ENCODE measurements at regions not wholly inside any gene's neighbourhood (a gene's known extent, or its start where the extent isn't known, plus 50 kb on each side); places are given as distances from the start of the nearest gene placed in this dataset.

DNA sequence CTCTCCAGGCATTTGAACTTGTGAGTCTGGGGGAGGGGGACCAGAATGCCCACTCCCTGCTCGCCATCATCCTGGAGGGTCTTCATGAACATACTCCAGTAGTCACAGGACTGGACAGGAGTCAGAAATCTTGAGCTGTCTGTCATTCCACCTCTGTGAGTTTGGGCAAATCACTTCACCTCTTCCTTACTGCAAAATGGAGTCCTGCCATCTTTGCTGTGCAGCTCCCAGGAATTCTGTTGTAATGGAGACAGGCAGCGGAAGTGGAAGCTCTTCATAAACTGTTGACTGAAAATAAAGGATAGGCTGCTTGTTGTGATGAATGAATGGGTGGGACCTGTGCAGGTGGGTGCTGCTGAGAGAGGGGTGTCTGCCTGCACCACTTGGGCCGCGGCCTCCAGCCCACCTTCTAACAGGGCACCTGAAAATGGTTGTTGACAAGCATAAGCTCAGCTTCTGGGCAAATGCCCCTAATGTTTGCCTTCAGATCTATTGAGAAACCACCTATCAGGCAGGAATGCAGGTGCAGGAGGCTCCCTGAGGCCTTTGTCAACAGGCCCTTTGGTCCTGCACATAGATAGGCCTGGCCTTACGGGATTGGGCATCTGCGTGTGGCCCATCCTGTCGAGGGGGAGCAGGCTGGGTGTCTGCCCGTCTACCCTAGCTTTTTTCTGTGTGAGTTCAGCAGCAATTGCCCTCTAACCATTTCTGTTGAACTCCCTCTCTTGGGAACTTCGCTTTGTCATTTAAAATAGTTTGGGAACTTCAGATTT lies 321.0 kb downstream of the RPS6KC1 start:
- TF ChIP-seq EP300 (IDR thresholded peaks at IDR 0.05; ENCODE audit: borderline replicate concordance) (no peak), CREB1 (IDR thresholded peaks at IDR 0.05; ENCODE audit: low read depth) (no peak), FOXM1 (IDR thresholded peaks at IDR 0.05; ENCODE audit: borderline replicate concordance, low read depth) (no peak), TAF1 (IDR thresholded peaks at IDR 0.05; ENCODE audit: low read depth) (no peak), CEBPB (IDR thresholded peaks at IDR 0.05) (no peak), MAX (IDR thresholded peaks at IDR 0.05) (no peak), TEAD4 (IDR thresholded peaks at IDR 0.05) (no peak), NFIC (IDR thresholded peaks at IDR 0.05) (no peak), YY1 (IDR thresholded peaks at IDR 0.05; ENCODE audit: low read depth) (no peak), EGR1 (IDR thresholded peaks at IDR 0.05) (no peak), ZBTB7A (IDR thresholded peaks at IDR 0.05; ENCODE audit: low read depth) (no peak)
- TF ChIP-seq, protein P1, sequence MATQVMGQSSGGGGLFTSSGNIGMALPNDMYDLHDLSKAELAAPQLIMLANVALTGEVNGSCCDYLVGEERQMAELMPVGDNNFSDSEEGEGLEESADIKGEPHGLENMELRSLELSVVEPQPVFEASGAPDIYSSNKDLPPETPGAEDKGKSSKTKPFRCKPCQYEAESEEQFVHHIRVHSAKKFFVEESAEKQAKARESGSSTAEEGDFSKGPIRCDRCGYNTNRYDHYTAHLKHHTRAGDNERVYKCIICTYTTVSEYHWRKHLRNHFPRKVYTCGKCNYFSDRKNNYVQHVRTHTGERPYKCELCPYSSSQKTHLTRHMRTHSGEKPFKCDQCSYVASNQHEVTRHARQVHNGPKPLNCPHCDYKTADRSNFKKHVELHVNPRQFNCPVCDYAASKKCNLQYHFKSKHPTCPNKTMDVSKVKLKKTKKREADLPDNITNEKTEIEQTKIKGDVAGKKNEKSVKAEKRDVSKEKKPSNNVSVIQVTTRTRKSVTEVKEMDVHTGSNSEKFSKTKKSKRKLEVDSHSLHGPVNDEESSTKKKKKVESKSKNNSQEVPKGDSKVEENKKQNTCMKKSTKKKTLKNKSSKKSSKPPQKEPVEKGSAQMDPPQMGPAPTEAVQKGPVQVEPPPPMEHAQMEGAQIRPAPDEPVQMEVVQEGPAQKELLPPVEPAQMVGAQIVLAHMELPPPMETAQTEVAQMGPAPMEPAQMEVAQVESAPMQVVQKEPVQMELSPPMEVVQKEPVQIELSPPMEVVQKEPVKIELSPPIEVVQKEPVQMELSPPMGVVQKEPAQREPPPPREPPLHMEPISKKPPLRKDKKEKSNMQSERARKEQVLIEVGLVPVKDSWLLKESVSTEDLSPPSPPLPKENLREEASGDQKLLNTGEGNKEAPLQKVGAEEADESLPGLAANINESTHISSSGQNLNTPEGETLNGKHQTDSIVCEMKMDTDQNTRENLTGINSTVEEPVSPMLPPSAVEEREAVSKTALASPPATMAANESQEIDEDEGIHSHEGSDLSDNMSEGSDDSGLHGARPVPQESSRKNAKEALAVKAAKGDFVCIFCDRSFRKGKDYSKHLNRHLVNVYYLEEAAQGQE (IDR thresholded peaks at IDR 0.05; ENCODE audit: low read depth), result no peak

GRCh38 chr1:213374369-213374768 lies 323.3 kb downstream of the RPS6KC1 start:
- 0 out of 2 replicates have a peak, but pooled peaks have one; percentile 41 for TF ChIP-seq ZBTB7A (IDR thresholded peaks at IDR 0.05; ENCODE audit: low read depth)
- TF ChIP-seq TEAD4 (IDR thresholded peaks at IDR 0.05), result no peak
- TF ChIP-seq NFIC (IDR thresholded peaks at IDR 0.05), result no peak
- TF ChIP-seq MAX (IDR thresholded peaks at IDR 0.05), result no peak
- peak; percentile 80 for TF ChIP-seq RAD21 (IDR thresholded peaks at IDR 0.05; ENCODE audit: low read depth)

DNA sequence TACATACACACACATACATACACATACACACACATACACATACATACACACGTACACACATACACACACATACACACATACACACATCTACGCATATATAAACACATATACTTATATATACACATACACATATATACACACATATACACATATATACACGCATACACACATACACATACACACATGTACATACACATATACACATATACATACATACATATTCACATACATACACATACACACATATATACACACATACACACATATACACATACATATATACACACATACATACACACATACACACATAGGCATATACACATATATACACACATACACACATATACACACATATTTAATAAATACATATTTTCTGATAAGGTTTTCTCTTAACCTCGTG lies 324.0 kb downstream of the RPS6KC1 start:
- no peak for TF ChIP-seq TEAD4 (IDR thresholded peaks at IDR 0.05)
- TF ChIP-seq MAX (IDR thresholded peaks at IDR 0.05), result no peak
- TF ChIP-seq RAD21 (IDR thresholded peaks at IDR 0.05; ENCODE audit: low read depth), result no peak
- TF ChIP-seq TCF12 (IDR thresholded peaks at IDR 0.05; ENCODE audit: low read depth), result no peak
- TF ChIP-seq USF1 (IDR thresholded peaks at IDR 0.05), result no peak
- no peak for TF ChIP-seq FOXM1 (IDR thresholded peaks at IDR 0.05; ENCODE audit: borderline replicate concordance, low read depth)
- TF ChIP-seq YY1 (IDR thresholded peaks at IDR 0.05; ENCODE audit: low read depth), result no peak
- no peak for TF ChIP-seq CEBPB (IDR thresholded peaks at IDR 0.05)
- no peak for TF ChIP-seq TAF1 (IDR thresholded peaks at IDR 0.05; ENCODE audit: low read depth)
- TF ChIP-seq EGR1 (IDR thresholded peaks at IDR 0.05), result no peak

DNA sequence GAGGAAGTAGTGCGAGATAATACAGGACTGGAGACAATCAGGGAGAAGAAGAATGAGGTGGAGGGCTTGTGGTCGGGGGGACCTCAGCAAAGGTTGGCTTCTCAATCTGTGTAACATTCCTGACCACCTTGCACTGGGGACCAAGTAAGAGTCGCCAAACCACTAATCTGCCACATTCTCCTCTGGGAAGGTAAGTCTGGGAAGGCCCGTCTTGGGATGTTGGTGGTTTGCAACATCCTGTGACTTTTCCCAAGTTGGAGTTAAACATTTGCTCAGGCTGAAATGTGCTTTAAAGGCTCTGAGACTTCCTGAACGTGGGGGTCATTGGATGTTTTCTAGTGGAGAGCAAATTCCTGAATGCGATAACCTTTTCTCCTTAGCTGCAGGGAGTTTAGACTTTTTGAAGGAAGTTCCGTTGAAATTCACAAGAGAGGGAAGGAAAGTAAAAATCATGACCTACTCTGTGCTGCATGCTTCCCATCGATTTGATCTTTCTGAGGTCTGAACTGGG lies 325.9 kb downstream of the RPS6KC1 start:
- no peak for TF ChIP-seq FOXM1 (IDR thresholded peaks at IDR 0.05; ENCODE audit: borderline replicate concordance, low read depth)
- TF ChIP-seq EP300 (IDR thresholded peaks at IDR 0.05; ENCODE audit: borderline replicate concordance), result no peak
- no peak for TF ChIP-seq MAX (IDR thresholded peaks at IDR 0.05)
- TF ChIP-seq ZBTB7A (IDR thresholded peaks at IDR 0.05; ENCODE audit: low read depth), result no peak
- no peak for TF ChIP-seq NFIC (IDR thresholded peaks at IDR 0.05)
- TF ChIP-seq, protein P1 (IDR thresholded peaks at IDR 0.05; ENCODE audit: low read depth), result no peak
- TF ChIP-seq TEAD4 (IDR thresholded peaks at IDR 0.05), result no peak
- no peak for TF ChIP-seq YY1 (IDR thresholded peaks at IDR 0.05; ENCODE audit: low read depth)
- no peak for TF ChIP-seq USF1 (IDR thresholded peaks at IDR 0.05)
- TF ChIP-seq TCF12 (IDR thresholded peaks at IDR 0.05; ENCODE audit: low read depth), result no peak
- TF ChIP-seq RAD21 (IDR thresholded peaks at IDR 0.05; ENCODE audit: low read depth), result no peak
- TF ChIP-seq CEBPB (IDR thresholded peaks at IDR 0.05), result no peak
- no peak for TF ChIP-seq EGR1 (IDR thresholded peaks at IDR 0.05)

- no peak for TF ChIP-seq CEBPB (IDR thresholded peaks at IDR 0.05)
- no peak for TF ChIP-seq ZBTB7A (IDR thresholded peaks at IDR 0.05; ENCODE audit: low read depth)
- no peak for TF ChIP-seq TAF1 (IDR thresholded peaks at IDR 0.05; ENCODE audit: low read depth)
- no peak for TF ChIP-seq NFIC (IDR thresholded peaks at IDR 0.05)
- no peak for TF ChIP-seq EGR1 (IDR thresholded peaks at IDR 0.05)
- TF ChIP-seq EP300 (IDR thresholded peaks at IDR 0.05; ENCODE audit: borderline replicate concordance), result no peak
Observed at GRCh38 chr1:213380865-213381264, 329.8 kb downstream of the RPS6KC1 start.

Data from Ishikawa (cell line).